ENCODE measurements at regions not wholly inside any gene's neighbourhood (a gene's known extent, or its start where the extent isn't known, plus 50 kb on each side); places are given as distances from the start of the nearest gene placed in this dataset.

- Histone ChIP-seq H3K79me2 (ENCODE audit: control insufficient read depth in 1 of 2, insufficient read depth in 2 of 2, low read length in 2 of 2) (no peaks in the 10 kb centered on the region), H3K27me3 (replicated peaks in 1 of 4; ENCODE audit: control insufficient read depth in 3 of 4, extremely low read depth in 1 of 4, insufficient read depth in 3 of 4, low read length in 3 of 4) (no peaks in the 10 kb centered on the region), H3K4me2 (ENCODE audit: insufficient read depth in 1 of 2, low read depth in 2 of 2, low read length in 2 of 2) (no peak overlapping the region), H3K4me1 (replicated peaks in 1 of 4; ENCODE audit: control insufficient read depth in 3 of 4, insufficient read depth in 4 of 4, low read length in 3 of 4) (no peaks in the 10 kb centered on the region), H3K14ac (ENCODE audit: insufficient read length) (no peak overlapping the region), H2AFZ (ENCODE audit: low read length) (no peak overlapping the region), H2BK120ac (replicated peaks; ENCODE audit: low read depth, low read length) (no peak overlapping the region), H3K4ac (replicated peaks; ENCODE audit: insufficient read length, low read depth, low read length) (no peak overlapping the region), H4K5ac (ENCODE audit: insufficient read length, low read depth, low read length) (no peak overlapping the region), H3K9ac (replicated peaks in 1 of 4; ENCODE audit: extremely low read depth in 1 of 4, low read depth in 3 of 4, low read length in 3 of 4) (no peak overlapping the region), H3K36me3 (ENCODE audit: control insufficient read depth in 2 of 4, insufficient read depth in 4 of 4, low read length in 3 of 4) (no peaks in the 10 kb centered on the region), H2BK15ac (ENCODE audit: low read length) (no peak overlapping the region), H3K56ac (replicated peaks; ENCODE audit: insufficient read length, low read depth, low read length) (no peak overlapping the region), H3K27ac (ENCODE audit: low read depth, low read length) (no peak overlapping the region), H3K23me2 (ENCODE audit: low read depth, low read length) (no peaks in the 10 kb centered on the region), H2BK12ac (ENCODE audit: low read depth, low read length) (no peak overlapping the region), H3K4me3 (ENCODE audit: extremely low read depth in 1 of 4, insufficient read depth in 2 of 4, low read depth in 3 of 4, low read length in 4 of 4) (no peak overlapping the region), H4K8ac (ENCODE audit: extremely low read depth, insufficient read depth, low read length) (no peak overlapping the region), H4K20me1 (replicated peaks in 1 of 2; ENCODE audit: control insufficient read depth in 1 of 2, insufficient read depth in 2 of 2, low read length in 2 of 2) (no peaks in the 10 kb centered on the region), H3K23ac (ENCODE audit: insufficient read length) (no peak overlapping the region), H2BK5ac (ENCODE audit: low read depth, low read length) (no peak overlapping the region), H3K79me1 (ENCODE audit: low read depth, low read length) (no peaks in the 10 kb centered on the region), H3K18ac (ENCODE audit: extremely low read depth, low read length) (no peak overlapping the region), H2AK5ac (ENCODE audit: low read depth, low read length) (no peak overlapping the region), H4K91ac (replicated peaks; ENCODE audit: insufficient read length, low read length) (no peak overlapping the region), H2BK20ac (ENCODE audit: low read length) (no peak overlapping the region), H3K9me3 (ENCODE audit: insufficient read depth in 2 of 2, low read depth in 1 of 2, low read length in 1 of 2) (peaks cover 0 to 3% of the 10 kb centered on the region in 2 experiments; a peak in 1 of 4 replicates)
- no peak for DNase-seq (ENCODE audit: low read depth in 1 of 2, low spot score in 2 of 2)
- WGBS, 2 experiments (ENCODE audit: extremely low coverage in 1 of 2, insufficient coverage in 1 of 2, insufficient read length in 1 of 2, insufficient replicate concordance in 2 of 2, low coverage in 1 of 2, low lambda C conversion rate in 2 of 2, missing lambda C conversion rate in 1 of 2) = 91% methylated on average over 5 of the region's 6 CpGs; no CpG with 5 or more reads in 1 of the 2 experiments
- FAIRE-seq = no peak
- ChIA-PET POLR2A (ENCODE audit: partially characterized antibody) (no interaction called here), CTCF (ENCODE audit: partially characterized antibody) (interaction anchor here (0.6 kb wide), 1 partner anchor 598 kb away, joined by 3 read pairs; no protein-coding TSS in a partner anchor)
- TF ChIP-seq SRF (IDR thresholded peaks at IDR 0.05; ENCODE audit: low read depth, low read length) (no peak), BACH1 (IDR thresholded peaks at IDR 0.05; ENCODE audit: low read length) (no peak)
Observed at GRCh38 chr21:17699524-17700189, 87.0 kb upstream of the BTG3 start.

Measured in H1 (cell line).